Caco-2 (cell line): ENCODE measurements at regions not wholly inside any gene's neighbourhood (a gene's known extent, or its start where the extent isn't known, plus 50 kb on each side); places are given as distances from the start of the nearest gene placed in this dataset.

Source experiments
- BruUV-seq: library from RNA; stranded (reverse); fragments of 400-500 nt; replicated peaks from 2 replicates; lab custom pipeline; 2021; lab: Mats Ljungman, UMichigan
- CTCF ChIA-PET: fragments of 300-600 bp; sonication (Branson Sonifier 250); formaldehyde crosslinking; loops from one replicate; lab custom pipeline; 2022; ENCODE audit warnings: antibody characterized with exemption; lab: Charles Lee
- POLR2A ChIA-PET: fragments of 300-600 bp; sonication (Branson Sonifier 250); formaldehyde crosslinking; loops from one replicate; lab custom pipeline; 2022; ENCODE audit warnings: antibody characterized with exemption; lab: Charles Lee
- DNase-seq, 2 experiments: peaks; one replicate each; pipeline versions ENCODE4 v3.0.0 to v3.0.0-alpha.2; 2020 to 2022
- H3K27me3 ChIP-seq: replicated peaks from 2 replicates; pipeline ENCODE4 v1.6.0; 2011; ENCODE audit warnings: low read length; ENCODE audit not compliant: control insufficient read depth, insufficient read depth
- H3K36me3 ChIP-seq: 2 replicates; pipeline ENCODE4 v1.5.1; 2011; ENCODE audit warnings: low read length; ENCODE audit not compliant: control insufficient read depth, insufficient read depth
- H3K4me1 ChIP-seq: fragments of 250-450 bp; sonication (Bioruptor Pico); 2 replicates; pipeline ENCODE4 v1.5.1; 2020; ENCODE audit warnings: mild to moderate bottlenecking
- H3K4me3 ChIP-seq: 2 replicates; pipeline ENCODE4 v1.5.1; 2011; ENCODE audit warnings: low read depth, mild to moderate bottlenecking, control low read depth, low read length
- H3K9me3 ChIP-seq: fragments of 250-450 bp; sonication (Bioruptor Pico); 2 replicates; pipeline ENCODE4 v1.5.1; 2020; ENCODE audit warnings: mild to moderate bottlenecking, moderate library complexity
- H3K27ac Mint-ChIP-seq: one replicate; pipeline ENCODE4 v1.8.0; 2022; ENCODE audit warnings: mixed read lengths; ENCODE audit not compliant: unreplicated experiment
- H3K27me3 Mint-ChIP-seq: one replicate; pipeline ENCODE4 v1.8.0; 2022; ENCODE audit warnings: mixed read lengths; ENCODE audit not compliant: insufficient read depth, unreplicated experiment
- H3K36me3 Mint-ChIP-seq: one replicate; pipeline ENCODE4 v1.8.0; 2022; ENCODE audit warnings: mild to moderate bottlenecking, mixed read lengths; ENCODE audit not compliant: insufficient read depth, unreplicated experiment
- H3K4me1 Mint-ChIP-seq: one replicate; pipeline ENCODE4 v1.8.0; 2022; ENCODE audit warnings: low read depth, mixed read lengths; ENCODE audit not compliant: unreplicated experiment
- H3K4me3 Mint-ChIP-seq: one replicate; pipeline ENCODE4 v1.8.0; 2022; ENCODE audit warnings: mild to moderate bottlenecking, moderate library complexity, mixed read lengths; ENCODE audit not compliant: unreplicated experiment
- H3K9me3 Mint-ChIP-seq: one replicate; pipeline ENCODE4 v1.8.0; 2022; ENCODE audit warnings: mixed read lengths; ENCODE audit not compliant: unreplicated experiment
- intact Hi-C: fragments of 100-400 bp; cut with micrococcal nuclease; formaldehyde crosslinking; loops from one replicate; pipeline ENCODE4 v1.10.0; 2022; ENCODE audit not compliant: unreplicated experiment
- TF ChIP-seq, protein P1 (sequence below), 2 experiments: fragments of 200-600 bp in 1 of 2; IDR thresholded peaks; 1 replicate in 1 of 2; 2 replicates in 1 of 2; pipeline versions ENCODE4 v1.5.1 to v1.8.0; 2011 to 2022; ENCODE audit warnings: antibody characterized with exemption in 1 of 2, control low read depth in 1 of 2, inconsistent platforms in 1 of 2, low read depth in 1 of 2, low read length in 1 of 2, mild to moderate bottlenecking in 1 of 2, moderate library complexity in 1 of 2; ENCODE audit not compliant: insufficient read depth in 1 of 2, severe bottlenecking in 1 of 2, unreplicated experiment in 1 of 2

DNA sequence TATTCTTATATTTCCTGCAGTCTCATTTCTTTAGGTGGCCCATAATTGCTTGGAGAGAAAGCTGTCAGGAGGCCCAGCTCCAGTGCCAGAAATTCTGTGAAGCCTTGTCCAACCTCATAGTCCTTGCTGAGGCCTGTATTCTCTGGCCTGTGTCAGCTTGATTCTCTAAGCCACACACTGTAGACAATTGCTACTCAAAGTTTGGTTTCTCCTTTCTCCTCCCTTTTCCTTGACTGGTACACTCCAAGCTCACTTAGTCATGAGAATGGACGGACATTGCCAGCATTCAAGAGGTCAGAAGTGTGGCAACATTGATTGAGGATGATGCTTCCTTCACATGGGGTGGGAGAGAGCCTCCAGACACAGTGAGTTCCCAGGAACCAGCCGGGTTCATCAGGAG lies 71.3 kb upstream of the CXCL14 start:
- Histone ChIP-seq H3K4me3 (no peak overlapping the region), H3K27me3 (no peaks in the 10 kb centered on the region), H3K4me1 (no peaks in the 10 kb centered on the region), H3K9me3 (0 out of 2 replicates have a peak, but pooled peaks cover 2% of the 10 kb centered on the region), H3K36me3 (no peaks in the 10 kb centered on the region)
- no TSS peak for BruUV-seq
- Mint-ChIP-seq H3K27ac (no peak overlapping the region), H3K4me1 (peaks cover 6% of the 10 kb centered on the region), H3K27me3 (peaks cover 2% of the 10 kb centered on the region), H3K36me3 (no peaks in the 10 kb centered on the region), H3K4me3 (no peak overlapping the region), H3K9me3 (no peaks in the 10 kb centered on the region)
- DNase-seq: no peak
- ChIA-PET CTCF (no interaction called here), POLR2A (no interaction called here)
- TF ChIP-seq, protein P1, sequence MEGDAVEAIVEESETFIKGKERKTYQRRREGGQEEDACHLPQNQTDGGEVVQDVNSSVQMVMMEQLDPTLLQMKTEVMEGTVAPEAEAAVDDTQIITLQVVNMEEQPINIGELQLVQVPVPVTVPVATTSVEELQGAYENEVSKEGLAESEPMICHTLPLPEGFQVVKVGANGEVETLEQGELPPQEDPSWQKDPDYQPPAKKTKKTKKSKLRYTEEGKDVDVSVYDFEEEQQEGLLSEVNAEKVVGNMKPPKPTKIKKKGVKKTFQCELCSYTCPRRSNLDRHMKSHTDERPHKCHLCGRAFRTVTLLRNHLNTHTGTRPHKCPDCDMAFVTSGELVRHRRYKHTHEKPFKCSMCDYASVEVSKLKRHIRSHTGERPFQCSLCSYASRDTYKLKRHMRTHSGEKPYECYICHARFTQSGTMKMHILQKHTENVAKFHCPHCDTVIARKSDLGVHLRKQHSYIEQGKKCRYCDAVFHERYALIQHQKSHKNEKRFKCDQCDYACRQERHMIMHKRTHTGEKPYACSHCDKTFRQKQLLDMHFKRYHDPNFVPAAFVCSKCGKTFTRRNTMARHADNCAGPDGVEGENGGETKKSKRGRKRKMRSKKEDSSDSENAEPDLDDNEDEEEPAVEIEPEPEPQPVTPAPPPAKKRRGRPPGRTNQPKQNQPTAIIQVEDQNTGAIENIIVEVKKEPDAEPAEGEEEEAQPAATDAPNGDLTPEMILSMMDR (IDR thresholded peaks at IDR 0.05; ENCODE audit: insufficient read depth in 1 of 2, low read depth in 1 of 2, low read length in 1 of 2, severe bottlenecking in 1 of 2, unreplicated experiment in 1 of 2): no peak
- intact Hi-C loops: no loop called here

DNA sequence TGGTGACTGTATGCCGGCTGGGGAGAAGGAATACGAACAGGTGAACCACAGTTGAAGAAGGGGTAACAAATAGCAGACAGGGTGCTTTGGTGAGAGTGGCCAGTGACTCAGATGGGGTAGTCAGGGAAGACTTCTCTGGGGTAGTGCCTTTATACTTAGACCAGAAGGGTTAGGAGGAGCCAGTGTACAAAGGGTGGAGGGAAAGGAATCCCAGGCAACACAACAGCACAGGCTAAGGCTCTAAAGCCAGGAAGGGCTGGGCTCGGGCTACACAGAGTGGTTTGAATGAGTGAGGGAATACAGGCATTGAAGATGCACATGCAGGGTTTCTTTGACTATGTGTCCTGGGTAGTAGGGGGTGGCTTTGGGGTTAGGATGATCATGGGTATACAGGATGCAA lies 70.6 kb upstream of the CXCL14 start:
- no peak for DNase-seq
- H3K36me3 Mint-ChIP-seq: no peaks in the 10 kb centered on the region
- H3K4me1 Mint-ChIP-seq: peaks cover 7% of the 10 kb centered on the region
- no peak overlapping the region for H3K4me3 ChIP-seq
- ChIA-PET CTCF (no interaction called here), POLR2A (no interaction called here)
- H3K27me3 Mint-ChIP-seq: peaks cover 2% of the 10 kb centered on the region
- H3K4me1 ChIP-seq: peaks cover 6% of the 10 kb centered on the region; the same call in 1 of the 2 replicates
- TF ChIP-seq, protein P1 (IDR thresholded peaks at IDR 0.05; ENCODE audit: insufficient read depth in 1 of 2, low read depth in 1 of 2, low read length in 1 of 2, severe bottlenecking in 1 of 2, unreplicated experiment in 1 of 2): no peak
- no TSS peak for BruUV-seq
- intact Hi-C loops: no loop called here
- no peak overlapping the region for H3K4me3 Mint-ChIP-seq
- H3K9me3 ChIP-seq: 0 out of 2 replicates have a peak, but pooled peaks cover 2% of the 10 kb centered on the region
- no peaks in the 10 kb centered on the region for H3K36me3 ChIP-seq
- no peaks in the 10 kb centered on the region for H3K9me3 Mint-ChIP-seq
- no peaks in the 10 kb centered on the region for H3K27me3 ChIP-seq
- H3K27ac Mint-ChIP-seq: no peak overlapping the region

DNA sequence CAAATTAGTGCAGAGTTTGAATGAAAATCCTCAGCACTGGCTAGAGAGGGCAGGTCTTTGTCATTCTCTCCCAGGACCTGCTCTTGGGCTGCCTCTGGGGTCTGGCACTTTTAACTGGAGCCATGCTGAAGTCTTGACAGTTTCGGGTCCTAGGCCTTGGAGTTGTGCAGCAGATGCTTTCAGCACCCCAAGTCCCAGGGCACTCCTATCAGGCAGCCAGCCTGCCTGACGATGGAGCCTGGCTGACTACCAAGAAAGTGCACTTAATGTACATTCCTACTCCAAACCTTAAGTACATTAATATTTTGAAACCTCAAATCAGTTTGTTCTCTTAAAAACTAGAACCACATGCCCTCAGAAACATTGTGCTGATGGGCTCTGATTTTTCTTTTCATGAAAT lies 69.3 kb upstream of the CXCL14 start:
- no peak overlapping the region for H3K4me3 ChIP-seq
- Mint-ChIP-seq H3K36me3 (no peaks in the 10 kb centered on the region), H3K4me1 (peaks cover 17% of the 10 kb centered on the region), H3K27ac (no peak overlapping the region), H3K4me3 (no peak overlapping the region), H3K9me3 (no peaks in the 10 kb centered on the region), H3K27me3 (peaks cover 2% of the 10 kb centered on the region)
- H3K27me3 ChIP-seq: no peaks in the 10 kb centered on the region
- TF ChIP-seq, protein P1 (IDR thresholded peaks at IDR 0.05; ENCODE audit: insufficient read depth in 1 of 2, low read depth in 1 of 2, low read length in 1 of 2, severe bottlenecking in 1 of 2, unreplicated experiment in 1 of 2): no peak
- intact Hi-C loops: no loop called here
- no peak for DNase-seq
- ChIA-PET CTCF (no interaction called here), POLR2A (no interaction called here)
- no TSS peak for BruUV-seq
- H3K9me3 ChIP-seq: 0 out of 2 replicates have a peak, but pooled peaks cover 2% of the 10 kb centered on the region
- peaks cover 16% of the 10 kb centered on the region for H3K4me1 ChIP-seq
- H3K36me3 ChIP-seq: no peaks in the 10 kb centered on the region
